Activated CD4-positive, alpha-beta T cell treated with anti-CD3 and anti-CD28 coated beads for 48 hours (primary cell): ENCODE measurements at regions not wholly inside any gene's neighbourhood (a gene's known extent, or its start where the extent isn't known, plus 50 kb on each side); places are given as distances from the start of the nearest gene placed in this dataset.

Experiments used
- DNase-seq: peaks from one replicate; pipeline ENCODE4 v3.0.0-alpha.2; 2020

GRCh38 chr4:81990898-81991297 is 382.9 kb downstream of the HNRNPD start:
- no peak for DNase-seq

GRCh38 chr4:81990211-81990610 is 383.6 kb downstream of the HNRNPD start:
- DNase-seq = no peak

- DNase-seq = no peak
These were observed 384.6 kb downstream of the HNRNPD start for GRCh38 chr4:81989202-81989601.

GRCh38 chr4:81988178-81988577 is 385.6 kb downstream of the HNRNPD start:
- DNase-seq = no peak

GRCh38 chr4:81984746-81985145 is 389.0 kb downstream of the HNRNPD start:
- DNase-seq = no peak

- DNase-seq = no peak
These were observed 390.8 kb downstream of the HNRNPD start for GRCh38 chr4:81982846-81983540.

GRCh38 chr4:81981218-81981617 is 392.6 kb downstream of the HNRNPD start:
- DNase-seq = no peak

- DNase-seq = no peak
These were observed 399.3 kb downstream of the HNRNPD start for GRCh38 chr4:81974523-81974922.

GRCh38 chr4:81971637-81972381 is 402.0 kb downstream of the HNRNPD start:
- DNase-seq = no peak

- DNase-seq = no peak
These were observed 402.7 kb downstream of the HNRNPD start for GRCh38 chr4:81971061-81971460.

GRCh38 chr4:81970454-81970853 is 403.3 kb downstream of the HNRNPD start:
- DNase-seq = no peak

GRCh38 chr4:81966676-81967075 is 407.1 kb downstream of the HNRNPD start:
- DNase-seq = no peak

- DNase-seq = no peak
These were observed 407.9 kb downstream of the HNRNPD start for GRCh38 chr4:81965911-81966310.

- no peak for DNase-seq
These were observed 408.3 kb downstream of the HNRNPD start for GRCh38 chr4:81965454-81965853.

- no peak for DNase-seq
These were observed 410.1 kb downstream of the HNRNPD start for GRCh38 chr4:81963763-81964020.

GRCh38 chr4:81963015-81963762 is 410.6 kb downstream of the HNRNPD start:
- no peak for DNase-seq

- no peak for DNase-seq
These were observed 412.8 kb downstream of the HNRNPD start for GRCh38 chr4:81960961-81961360.

- no peak for DNase-seq
These were observed 419.5 kb downstream of the HNRNPD start for GRCh38 chr4:81954271-81954670.

GRCh38 chr4:81951891-81952455 is 421.8 kb downstream of the HNRNPD start:
- DNase-seq = no peak

GRCh38 chr4:81946996-81947395 is 426.8 kb downstream of the HNRNPD start:
- no peak for DNase-seq

- DNase-seq = no peak
These were observed 443.1 kb downstream of the HNRNPD start for GRCh38 chr4:81930506-81931238.

GRCh38 chr4:81923140-81923539 is 450.7 kb downstream of the HNRNPD start:
- peak; percentile 24 for DNase-seq

GRCh38 chr4:81922313-81922712 is 450.6 kb upstream of the RASGEF1B start:
- no peak for DNase-seq
